ENCODE measurements at regions not wholly inside any gene's neighbourhood (a gene's known extent, or its start where the extent isn't known, plus 50 kb on each side); places are given as distances from the start of the nearest gene placed in this dataset.

GRCh38 chr9:7854763-7855162 lies 55.2 kb upstream of the DMAC1 start:
- no peak for DNase-seq
- TF ChIP-seq GATA1 (IDR thresholded peaks at IDR 0.05; ENCODE audit: low read depth, low read length) (no peak), POLR2A (IDR thresholded peaks at IDR 0.05; ENCODE audit: low read length) (no peak)

All from erythroblast (primary cell).